Ovary (tissue), 7 donors: ENCODE measurements at regions not wholly inside any gene's neighbourhood (a gene's known extent, or its start where the extent isn't known, plus 50 kb on each side); places are given as distances from the start of the nearest gene placed in this dataset.

Experiments used
- DNase-seq, 5 donors: peaks; one replicate each; pipeline ENCODE4 v3.0.0-alpha.2; 2019 to 2020
- H3K27ac ChIP-seq, 2 donors: fragments of 200-600 bp; one replicate each; pipeline versions ENCODE4 v1.5.1 to v1.8.0; 2019 to 2022
- H3K27me3 ChIP-seq: fragments of 200-600 bp; one replicate; pipeline ENCODE4 v1.8.0; 2022
- H3K36me3 ChIP-seq: fragments of 200-600 bp; sonication (generic); one replicate; pipeline ENCODE4 v1.5.1; 2019
- H3K4me1 ChIP-seq: one replicate; pipeline ENCODE4 v1.8.1; 2013; ENCODE audit warnings: mild to moderate bottlenecking, moderate library complexity; ENCODE audit not compliant: insufficient read depth
- H3K4me3 ChIP-seq: fragments of 200-600 bp; sonication (generic); one replicate; pipeline ENCODE4 v1.5.1; 2017
- H3K9me3 ChIP-seq, 2 donors: fragments of 200-600 bp in 1 of 2; sonication (generic) in 1 of 2; one replicate each; pipeline versions ENCODE4 v1.5.1 to v1.8.1; 2013 to 2019; ENCODE audit warnings: mild to moderate bottlenecking in 1 of 2, moderate library complexity in 1 of 2
- CTCF ChIP-seq, 3 donors: fragments of 450-650 bp in 2 of 3; fragments of 200-600 bp in 1 of 3; IDR thresholded peaks; one replicate each; pipeline versions ENCODE4 v1.5.1 to v1.8.0; 2016 to 2022; ENCODE audit warnings: antibody characterized with exemption in 3 of 3, mild to moderate bottlenecking in 1 of 3
- EP300 ChIP-seq: sonication (generic); formaldehyde crosslinking; IDR thresholded peaks from one replicate; pipeline ENCODE4 v1.6.1; 2017; ENCODE audit warnings: antibody characterized with exemption
- POLR2A ChIP-seq: fragments of 450-650 bp; IDR thresholded peaks from one replicate; pipeline ENCODE4 v1.6.1; 2017; ENCODE audit warnings: antibody characterized with exemption, mild to moderate bottlenecking, moderate library complexity
- WGBS, 3 donors: extraction: QIAGEN DNeasy Blood & Tissue Kit in 1 of 3; methylation state at CpG; one replicate each; pipeline versions ENCODE4 v1.1.5 to v1.1.7; 2013 to 2017; 5-methylcytosine and 5-hydroxymethylcytosine counted together
- intact Hi-C, 4 donors: fragments of 100-400 bp; cut with DNase I; formaldehyde crosslinking; loops; one replicate each; pipeline versions ENCODE4 v1.11.0 to v1.15.1; 2022 to 2023
- donor health status: DM: no; HTN: no; CAD: no; lungs with moderate emphysema.
- donor health status: DM: no; HTN: no; CAD: no.
- donor health status: Bipolar disorder and iron deficiency.
- donor health status: DM: no; HTN: no; CAD: no.
- donor health status: DM: yes; HTN: yes; CAD: no.

DNA sequence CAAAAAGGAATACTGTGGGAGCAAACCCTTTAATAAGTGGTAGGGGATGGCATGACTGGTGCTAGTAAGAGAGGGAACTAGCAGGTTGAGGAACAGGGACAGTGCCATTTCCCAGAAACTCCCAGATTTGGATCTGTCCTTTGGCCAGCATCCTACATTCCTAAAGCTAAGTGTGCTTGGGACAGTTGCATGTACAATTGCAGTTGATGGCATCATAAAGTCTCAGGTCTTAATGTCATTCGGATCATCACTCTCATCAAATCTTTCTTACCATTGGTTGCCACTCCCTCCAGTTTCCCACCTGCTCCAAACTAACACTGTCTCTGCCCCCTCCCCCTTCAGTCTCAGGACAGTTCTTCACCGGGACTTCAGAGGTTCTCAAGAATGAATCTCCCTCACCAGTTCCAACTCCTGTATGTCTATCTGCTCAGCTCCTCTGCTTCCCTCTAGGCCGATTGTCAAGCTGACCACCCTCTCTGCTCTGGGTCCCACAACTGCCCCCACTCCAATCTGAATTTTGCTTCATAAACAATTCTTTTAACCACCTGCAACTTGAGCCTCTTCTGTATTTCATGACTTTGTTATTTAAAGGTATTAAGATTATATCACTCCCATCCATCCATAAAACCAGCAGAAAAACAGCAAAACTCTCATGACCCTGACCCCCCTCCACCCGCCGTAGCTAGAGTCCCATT lies 260.8 kb downstream of the CGGBP1 start:
- TF ChIP-seq CTCF (IDR thresholded peaks at IDR 0.05) (no peak), EP300 (no peak), POLR2A (no peak)
- intact Hi-C loops = no loop called here
- H3K4me1 ChIP-seq = no peaks in the 10 kb centered on the region

GRCh38 chr3:87796843-87797185 lies 262.0 kb downstream of the CGGBP1 start:
- H3K27ac ChIP-seq = no peak overlapping the region

More for the DNA sequence above, 260.8 kb downstream of the CGGBP1 start:
- Histone ChIP-seq H3K36me3 (no peaks in the 10 kb centered on the region), H3K27me3 (no peaks in the 10 kb centered on the region), H3K9me3 (no peaks in the 10 kb centered on the region), H3K4me3 (no peak overlapping the region), H3K27ac (no peak overlapping the region)
- DNase-seq = no peak
- WGBS, 3 donors = 30 to 39% (median 32%) methylated on average over 5 of the region's 5 CpGs

DNA sequence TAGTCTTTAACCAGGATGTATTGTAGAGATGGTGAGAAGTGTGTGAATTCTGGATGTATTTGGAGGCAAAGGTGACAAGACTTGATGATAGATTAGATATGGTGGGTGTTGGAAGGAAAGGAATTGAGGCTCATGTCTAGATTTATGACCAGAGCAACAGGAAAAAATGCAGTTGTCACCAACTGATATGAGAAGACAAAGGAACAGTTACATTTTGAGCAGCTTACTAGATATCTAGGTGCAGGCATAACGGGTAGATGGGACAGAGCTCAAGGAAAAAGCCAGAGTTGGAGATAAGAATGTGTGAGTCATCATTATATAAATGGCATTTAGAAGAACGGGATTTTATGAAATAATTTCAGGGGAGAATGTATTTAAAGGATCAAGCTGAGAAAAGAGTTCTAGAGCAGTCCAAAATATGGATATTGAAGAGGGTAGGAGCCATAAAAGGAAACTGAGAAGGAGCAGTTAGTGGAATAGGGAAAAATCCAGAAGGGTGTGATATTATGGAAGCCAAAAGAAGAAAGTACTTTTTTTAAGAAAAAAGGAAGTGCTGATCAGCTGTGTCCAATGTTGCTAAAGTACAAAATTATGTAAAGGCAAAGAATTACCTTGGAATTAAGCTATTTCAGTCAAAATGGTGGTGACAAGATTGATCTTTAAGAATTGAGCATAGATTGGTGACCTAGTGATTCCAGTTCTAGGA lies 262.5 kb downstream of the CGGBP1 start:
- Histone ChIP-seq H3K4me3 (no peak overlapping the region), H3K27ac (no peak overlapping the region), H3K4me1 (no peaks in the 10 kb centered on the region), H3K36me3 (no peaks in the 10 kb centered on the region), H3K9me3 (no peaks in the 10 kb centered on the region), H3K27me3 (no peaks in the 10 kb centered on the region)
- TF ChIP-seq EP300 (no peak), CTCF (IDR thresholded peaks at IDR 0.05) (no peak), POLR2A (no peak)
- 41 to 58% (median 53%) methylated on average over 2 of the region's 2 CpGs for whole genome bisulfite sequencing, 3 donors
- DNase-seq = no peak
- intact Hi-C loops = no loop called here

More at GRCh38 chr3:87796843-87797185, 262.0 kb downstream of the CGGBP1 start:
- no peak for DNase-seq
- no peak for TF ChIP-seq POLR2A
- no peak for TF ChIP-seq EP300
- TF ChIP-seq CTCF (IDR thresholded peaks at IDR 0.05) = no peak
- H3K27me3 ChIP-seq = no peaks in the 10 kb centered on the region
- no peaks in the 10 kb centered on the region for H3K4me1 ChIP-seq
- H3K4me3 ChIP-seq = no peak overlapping the region
- intact Hi-C loops = no loop called here
- H3K9me3 ChIP-seq = no peaks in the 10 kb centered on the region
- 74 to 85% (median 77%) methylated on average over 3 of the region's 3 CpGs for WGBS, 3 donors
- H3K36me3 ChIP-seq = no peaks in the 10 kb centered on the region

GRCh38 chr3:87795701-87796100 lies 263.1 kb downstream of the CGGBP1 start:
- no peak for DNase-seq
- Histone ChIP-seq H3K27ac (no peak overlapping the region), H3K9me3 (no peaks in the 10 kb centered on the region), H3K4me1 (no peaks in the 10 kb centered on the region), H3K36me3 (no peaks in the 10 kb centered on the region), H3K4me3 (no peak overlapping the region), H3K27me3 (no peaks in the 10 kb centered on the region)
- intact Hi-C loops = no loop called here
- TF ChIP-seq CTCF (IDR thresholded peaks at IDR 0.05) (no peak), POLR2A (no peak), EP300 (no peak)
- 59 to 74% (median 68%) methylated on average over 1 of the region's 1 CpG for WGBS, 3 donors
